CD8-positive, alpha-beta memory T cell (primary cell): ENCODE measurements at regions not wholly inside any gene's neighbourhood (a gene's known extent, or its start where the extent isn't known, plus 50 kb on each side); places are given as distances from the start of the nearest gene placed in this dataset.

Experiments used
- CTCF ChIA-PET: fragments of 350-600 bp; sonication (Branson Sonifier 250); formaldehyde crosslinking; loops from one replicate; lab custom pipeline; 2021; ENCODE audit warnings: antibody characterized with exemption; lab: Charles Lee
- POLR2A ChIA-PET: fragments of 350-600 bp; sonication (Branson Sonifier 250); formaldehyde crosslinking; loops from one replicate; lab custom pipeline; 2021; ENCODE audit warnings: antibody characterized with exemption; lab: Charles Lee
- DNase-seq, 5 donors: peaks; one replicate each; pipeline versions ENCODE4 v3.0.0 to v3.0.0-alpha.2; 2020 to 2022; ENCODE audit warnings: mixed read lengths in 1 of 5
- H3K27ac ChIP-seq: one replicate; pipeline ENCODE4 v1.7.0; 2013; ENCODE audit warnings: low read depth, mild to moderate bottlenecking, low read length, moderate library complexity
- H3K27me3 ChIP-seq: 2 replicates; pipeline ENCODE4 v1.7.0; 2013; ENCODE audit warnings: low read length, mild to moderate bottlenecking; ENCODE audit not compliant: insufficient read depth, poor library complexity, severe bottlenecking
- H3K36me3 ChIP-seq: 2 replicates; pipeline ENCODE4 v1.7.0; 2013; ENCODE audit warnings: mild to moderate bottlenecking, low read length, moderate library complexity; ENCODE audit not compliant: insufficient read depth
- H3K4me1 ChIP-seq: 2 replicates; pipeline ENCODE4 v1.7.0; 2013; ENCODE audit warnings: mild to moderate bottlenecking, low read length, moderate library complexity; ENCODE audit not compliant: insufficient read depth
- H3K4me3 ChIP-seq: 2 replicates; pipeline ENCODE4 v1.7.0; 2013; ENCODE audit warnings: mild to moderate bottlenecking, low read length
- H3K9me3 ChIP-seq: 2 replicates; pipeline ENCODE4 v1.7.0; 2013; ENCODE audit warnings: mild to moderate bottlenecking, low read length
- H3K27ac Mint-ChIP-seq, 8 donors: one replicate each; pipeline ENCODE4 v1.8.0; 2020 to 2021; ENCODE audit warnings: mixed read lengths in 8 of 8, mild to moderate bottlenecking in 6 of 8, inconsistent platforms in 3 of 8, moderate library complexity in 3 of 8
- H3K27me3 Mint-ChIP-seq, 2 donors: one replicate each; pipeline ENCODE4 v1.8.0; 2020 to 2021; ENCODE audit warnings: mixed read lengths in 2 of 2, mild to moderate bottlenecking in 1 of 2, moderate library complexity in 1 of 2
- H3K36me3 Mint-ChIP-seq, 3 donors: one replicate each; pipeline ENCODE4 v1.8.0; 2020 to 2021; ENCODE audit warnings: mixed read lengths in 3 of 3, inconsistent platforms in 1 of 3, mild to moderate bottlenecking in 1 of 3
- H3K4me1 Mint-ChIP-seq, 3 donors: one replicate each; pipeline ENCODE4 v1.8.0; 2020 to 2021; ENCODE audit warnings: mixed read lengths in 3 of 3, inconsistent platforms in 1 of 3, mild to moderate bottlenecking in 1 of 3
- H3K4me3 Mint-ChIP-seq, 7 donors: one replicate each; pipeline ENCODE4 v1.8.0; 2020 to 2021; ENCODE audit warnings: mixed read lengths in 7 of 7, mild to moderate bottlenecking in 6 of 7, moderate library complexity in 4 of 7, inconsistent platforms in 2 of 7
- H3K9me3 Mint-ChIP-seq, 5 donors: one replicate each; pipeline ENCODE4 v1.8.0; 2020 to 2022; ENCODE audit warnings: mixed read lengths in 5 of 5, mild to moderate bottlenecking in 3 of 5, moderate library complexity in 2 of 5, inconsistent platforms in 1 of 5

DNA sequence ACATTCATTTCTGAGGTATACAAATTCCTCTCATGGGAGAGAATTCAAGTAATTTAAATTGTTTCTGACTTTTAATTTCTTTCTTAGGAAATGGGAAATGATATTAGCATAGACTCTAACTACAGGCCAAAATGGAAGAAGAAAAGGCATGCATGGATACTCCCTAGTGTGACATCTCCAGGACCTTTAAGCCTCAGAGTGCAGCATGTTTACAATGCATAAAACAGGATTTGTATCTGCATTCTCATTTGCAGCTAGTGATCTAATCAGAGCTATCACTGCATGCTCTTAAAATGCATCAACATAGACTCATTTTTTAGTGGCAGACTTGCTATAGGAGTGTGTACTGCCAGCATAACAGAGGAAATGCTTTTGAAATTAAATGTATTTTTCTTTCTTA, 224.6 kb upstream of the GOT2 start:
- peaks cover 0 to 5% (median 0%) of the 10 kb centered on the region in 5 donors for H3K9me3 Mint-ChIP-seq
- no peak overlapping the region for H3K4me3 Mint-ChIP-seq
- no peaks in the 10 kb centered on the region for H3K4me1 Mint-ChIP-seq
- H3K36me3 Mint-ChIP-seq = no peaks in the 10 kb centered on the region
- ChIA-PET CTCF (no interaction called here), POLR2A (no interaction called here)
- no peak for DNase-seq
- Histone ChIP-seq H3K27ac (no peak overlapping the region), H3K4me3 (no peak overlapping the region), H3K36me3 (no peaks in the 10 kb centered on the region), H3K4me1 (no peaks in the 10 kb centered on the region), H3K27me3 (no peaks in the 10 kb centered on the region), H3K9me3 (no peaks in the 10 kb centered on the region)
- H3K27me3 Mint-ChIP-seq = peaks cover 0 to 4% of the 10 kb centered on the region in 2 donors
- H3K27ac Mint-ChIP-seq = no peak overlapping the region

GRCh38 chr16:58948244-58948643, 214.1 kb upstream of the GOT2 start:
- H3K9me3 ChIP-seq = no peaks in the 10 kb centered on the region
- no peaks in the 10 kb centered on the region for H3K4me1 Mint-ChIP-seq
- H3K9me3 Mint-ChIP-seq = peaks cover 0 to 8% (median 7%) of the 10 kb centered on the region in 5 donors
- no peak overlapping the region for H3K4me3 Mint-ChIP-seq
- no peaks in the 10 kb centered on the region for H3K27me3 Mint-ChIP-seq
- no peak overlapping the region for H3K27ac ChIP-seq
- H3K36me3 Mint-ChIP-seq = no peaks in the 10 kb centered on the region
- no peaks in the 10 kb centered on the region for H3K27me3 ChIP-seq
- no peaks in the 10 kb centered on the region for H3K4me1 ChIP-seq
- ChIA-PET POLR2A (no interaction called here), CTCF (no interaction called here)
- DNase-seq = no peak
- H3K4me3 ChIP-seq = no peak overlapping the region
- no peaks in the 10 kb centered on the region for H3K36me3 ChIP-seq
- H3K27ac Mint-ChIP-seq = no peak overlapping the region

DNA sequence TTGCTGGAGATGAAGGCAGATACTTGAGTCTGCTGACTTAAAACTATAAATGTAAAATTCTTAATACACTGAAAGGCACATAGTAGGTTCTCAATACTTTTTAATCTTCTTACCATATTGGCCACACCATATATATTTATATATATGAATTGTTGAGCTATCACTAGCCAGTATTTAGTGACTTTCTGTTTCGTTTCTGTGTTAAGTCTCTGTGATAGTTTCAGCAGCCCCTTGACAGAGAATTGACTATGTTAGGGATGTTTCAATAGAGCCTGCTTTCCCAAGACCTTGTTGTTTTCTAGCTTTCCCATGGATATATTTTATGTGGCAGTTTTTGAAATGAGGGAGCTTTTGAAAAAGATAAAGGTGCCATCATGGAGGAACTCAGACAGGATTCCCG, 206.5 kb upstream of the GOT2 start:
- H3K9me3 ChIP-seq = no peaks in the 10 kb centered on the region
- H3K27me3 ChIP-seq = no peaks in the 10 kb centered on the region
- Mint-ChIP-seq H3K27ac (no peak overlapping the region), H3K27me3 (no peaks in the 10 kb centered on the region), H3K4me1 (no peaks in the 10 kb centered on the region), H3K4me3 (no peak overlapping the region), H3K36me3 (no peaks in the 10 kb centered on the region), H3K9me3 (peaks cover 0 to 9% (median 2%) of the 10 kb centered on the region in 5 donors)
- H3K4me3 ChIP-seq = no peak overlapping the region
- no peak for DNase-seq
- ChIA-PET CTCF (no interaction called here), POLR2A (no interaction called here)
- no peaks in the 10 kb centered on the region for H3K4me1 ChIP-seq
- H3K36me3 ChIP-seq = no peaks in the 10 kb centered on the region
- H3K27ac ChIP-seq = no peak overlapping the region

DNA sequence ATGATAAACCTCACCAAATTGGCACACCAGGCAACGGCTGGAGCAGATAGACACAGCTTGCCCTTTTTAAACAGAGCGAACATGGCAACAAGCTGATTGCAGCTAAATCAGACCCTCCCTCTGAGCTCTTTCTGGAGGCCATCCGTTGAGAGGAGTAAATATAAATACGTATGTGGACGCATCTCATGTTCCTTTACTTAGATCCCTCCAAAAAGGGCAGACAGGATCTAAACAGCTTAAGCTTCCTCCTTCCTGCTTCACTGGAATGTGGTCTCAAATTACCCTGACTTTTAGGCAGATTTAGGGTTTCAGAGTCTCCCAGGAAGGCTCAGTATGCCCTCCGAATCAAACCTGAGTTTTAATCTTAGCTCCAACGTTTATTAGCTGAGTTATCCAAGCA, 204.7 kb upstream of the GOT2 start:
- H3K27ac ChIP-seq = no peak overlapping the region
- Mint-ChIP-seq H3K4me3 (no peak overlapping the region), H3K4me1 (no peaks in the 10 kb centered on the region), H3K36me3 (no peaks in the 10 kb centered on the region), H3K9me3 (peaks cover 0 to 5% (median 3%) of the 10 kb centered on the region in 5 donors), H3K27ac (no peak overlapping the region), H3K27me3 (peaks cover 0 to 1% of the 10 kb centered on the region in 2 donors)
- ChIA-PET CTCF (no interaction called here), POLR2A (no interaction called here)
- no peaks in the 10 kb centered on the region for H3K27me3 ChIP-seq
- no peaks in the 10 kb centered on the region for H3K4me1 ChIP-seq
- no peak overlapping the region for H3K4me3 ChIP-seq
- DNase-seq = no peak
- H3K9me3 ChIP-seq = no peaks in the 10 kb centered on the region
- no peaks in the 10 kb centered on the region for H3K36me3 ChIP-seq

DNA sequence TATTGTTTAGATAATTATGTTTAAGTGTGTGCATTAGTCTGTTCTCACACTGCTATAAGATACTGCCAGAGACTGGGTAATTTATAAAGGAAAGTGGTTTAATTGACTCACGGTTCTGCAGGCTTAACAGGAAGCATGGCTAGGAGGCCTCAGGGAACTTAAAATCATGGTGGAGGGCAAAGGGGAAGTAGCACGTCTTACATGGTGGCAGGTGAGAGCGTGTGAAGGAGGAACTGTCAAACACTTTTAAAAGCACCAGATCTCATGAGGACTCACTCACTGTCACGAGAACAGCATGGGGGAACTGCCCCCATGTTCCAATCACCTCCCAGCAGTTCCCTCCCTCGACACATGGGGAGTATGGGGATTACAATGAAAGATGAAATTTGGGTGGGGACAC, 203.5 kb upstream of the GOT2 start:
- no peak for DNase-seq
- Histone ChIP-seq H3K4me1 (no peaks in the 10 kb centered on the region), H3K9me3 (no peaks in the 10 kb centered on the region), H3K27me3 (no peaks in the 10 kb centered on the region), H3K4me3 (no peak overlapping the region), H3K36me3 (no peaks in the 10 kb centered on the region), H3K27ac (no peak overlapping the region)
- ChIA-PET POLR2A (no interaction called here), CTCF (no interaction called here)
- Mint-ChIP-seq H3K27me3 (peaks cover 0 to 1% of the 10 kb centered on the region in 2 donors), H3K27ac (no peak overlapping the region), H3K36me3 (no peaks in the 10 kb centered on the region), H3K9me3 (peaks cover 0 to 5% (median 4%) of the 10 kb centered on the region in 5 donors), H3K4me3 (no peak overlapping the region), H3K4me1 (no peaks in the 10 kb centered on the region)

GRCh38 chr16:58933186-58933585, 199.1 kb upstream of the GOT2 start:
- Mint-ChIP-seq H3K4me3 (no peak overlapping the region), H3K36me3 (no peaks in the 10 kb centered on the region), H3K4me1 (no peaks in the 10 kb centered on the region), H3K27me3 (peaks cover 0 to 1% of the 10 kb centered on the region in 2 donors), H3K9me3 (peaks cover 0 to 6% (median 3%) of the 10 kb centered on the region in 5 donors), H3K27ac (no peak overlapping the region)
- Histone ChIP-seq H3K4me1 (no peaks in the 10 kb centered on the region), H3K27me3 (no peaks in the 10 kb centered on the region), H3K36me3 (no peaks in the 10 kb centered on the region), H3K27ac (no peak overlapping the region), H3K4me3 (no peak overlapping the region), H3K9me3 (no peaks in the 10 kb centered on the region)
- DNase-seq = no peak
- ChIA-PET CTCF (no interaction called here), POLR2A (no interaction called here)

DNA sequence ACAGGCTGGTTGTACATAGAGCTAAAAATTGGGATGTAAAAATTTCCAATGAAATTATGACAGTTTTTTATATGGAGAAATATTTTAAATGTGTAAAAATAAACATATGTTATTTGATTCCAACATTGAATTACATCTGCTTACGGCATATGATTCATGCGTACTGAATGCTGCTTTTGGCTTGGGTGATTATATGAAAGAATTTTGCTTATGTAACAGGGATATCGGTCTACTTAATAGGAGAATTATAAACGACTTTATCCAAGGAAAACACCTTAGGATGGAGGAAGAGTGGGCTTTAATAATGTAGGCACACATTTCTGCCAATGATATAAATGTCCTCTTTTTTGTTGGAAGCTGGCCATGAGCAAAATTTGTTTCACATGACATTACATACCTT, 197.3 kb upstream of the GOT2 start:
- no peaks in the 10 kb centered on the region for H3K4me1 ChIP-seq
- Mint-ChIP-seq H3K4me1 (no peaks in the 10 kb centered on the region), H3K36me3 (no peaks in the 10 kb centered on the region), H3K9me3 (peaks cover 0 to 6% (median 3%) of the 10 kb centered on the region in 5 donors), H3K27ac (no peak overlapping the region), H3K27me3 (peaks cover 0 to 1% of the 10 kb centered on the region in 2 donors), H3K4me3 (no peak overlapping the region)
- POLR2A ChIA-PET = no interaction called here
- H3K27ac ChIP-seq = no peak overlapping the region
- H3K27me3 ChIP-seq = no peaks in the 10 kb centered on the region
- CTCF ChIA-PET = no interaction called here
- no peak for DNase-seq
- H3K4me3 ChIP-seq = no peak overlapping the region
- H3K9me3 ChIP-seq = no peaks in the 10 kb centered on the region
- H3K36me3 ChIP-seq = no peaks in the 10 kb centered on the region

- Mint-ChIP-seq H3K27ac (no peak overlapping the region), H3K36me3 (no peaks in the 10 kb centered on the region), H3K27me3 (peaks cover 0 to 1% of the 10 kb centered on the region in 2 donors), H3K4me1 (no peaks in the 10 kb centered on the region), H3K9me3 (peaks cover 0 to 11% (median 2%) of the 10 kb centered on the region in 5 donors), H3K4me3 (no peak overlapping the region)
- CTCF ChIA-PET = no interaction called here
- Histone ChIP-seq H3K4me3 (no peak overlapping the region), H3K9me3 (no peaks in the 10 kb centered on the region), H3K36me3 (no peaks in the 10 kb centered on the region), H3K27me3 (no peaks in the 10 kb centered on the region), H3K4me1 (no peaks in the 10 kb centered on the region), H3K27ac (no peak overlapping the region)
- POLR2A ChIA-PET = no interaction called here
- DNase-seq = no peak
Measured at GRCh38 chr16:58923094-58923493, 189.0 kb upstream of the GOT2 start.

GRCh38 chr16:58913456-58913855, 179.3 kb upstream of the GOT2 start:
- Mint-ChIP-seq H3K9me3 (peaks cover 4 to 12% (median 6%) of the 10 kb centered on the region in 5 donors), H3K27me3 (peaks cover 0 to 4% of the 10 kb centered on the region in 2 donors), H3K36me3 (no peaks in the 10 kb centered on the region), H3K4me1 (no peaks in the 10 kb centered on the region), H3K4me3 (no peak overlapping the region), H3K27ac (no peak overlapping the region)
- Histone ChIP-seq H3K27ac (no peak overlapping the region), H3K27me3 (no peaks in the 10 kb centered on the region), H3K36me3 (no peaks in the 10 kb centered on the region), H3K4me3 (no peak overlapping the region), H3K4me1 (no peaks in the 10 kb centered on the region), H3K9me3 (no peaks in the 10 kb centered on the region)
- ChIA-PET POLR2A (no interaction called here), CTCF (no interaction called here)
- no peak for DNase-seq
